ENCODE measurements at regions not wholly inside any gene's neighbourhood (a gene's known extent, or its start where the extent isn't known, plus 50 kb on each side); places are given as distances from the start of the nearest gene placed in this dataset.
"Not testable (repeated sequence)": the region's sequence is repeated elsewhere in the genome, so short reads cannot be mapped to it uniquely, and the experiment has no call there.

DNA sequence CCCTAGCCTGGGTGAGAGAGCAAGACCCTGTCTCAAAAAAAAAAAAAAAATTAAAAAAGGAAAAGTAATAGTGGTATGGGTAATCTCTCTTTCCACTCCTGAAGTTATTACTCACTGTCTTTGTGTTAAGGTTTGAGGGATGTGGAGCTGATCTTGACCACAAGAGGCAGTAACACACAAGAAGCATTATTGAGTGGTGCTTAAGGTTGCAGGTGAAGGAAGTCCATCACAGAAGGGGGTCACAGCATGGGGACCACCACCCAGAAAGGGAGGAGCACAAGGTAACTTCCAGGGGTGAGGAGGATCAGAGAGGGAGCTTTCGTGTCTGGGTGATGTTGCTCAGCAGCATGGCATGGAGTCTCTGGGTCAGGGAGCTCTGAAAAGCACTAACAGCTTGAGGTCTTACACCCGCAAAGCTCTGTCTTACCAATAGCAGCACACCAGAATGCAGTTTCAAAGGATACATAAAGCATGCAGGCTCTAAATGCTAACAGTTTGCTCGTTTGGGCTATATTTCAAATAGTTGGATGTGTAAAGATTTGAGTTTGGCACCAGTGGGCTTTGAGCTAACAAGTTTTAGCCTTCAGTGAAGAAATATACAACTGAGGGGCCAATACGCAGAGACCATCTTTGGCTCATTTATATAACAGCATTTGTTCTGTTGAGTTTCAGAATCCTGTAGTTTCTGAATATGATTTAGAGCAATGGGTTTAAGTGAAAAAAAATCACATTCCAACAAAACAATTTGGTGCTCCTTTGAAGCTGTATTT lies 100.4 kb upstream of the DNAJC1 start:
- TF ChIP-seq, protein P1, sequence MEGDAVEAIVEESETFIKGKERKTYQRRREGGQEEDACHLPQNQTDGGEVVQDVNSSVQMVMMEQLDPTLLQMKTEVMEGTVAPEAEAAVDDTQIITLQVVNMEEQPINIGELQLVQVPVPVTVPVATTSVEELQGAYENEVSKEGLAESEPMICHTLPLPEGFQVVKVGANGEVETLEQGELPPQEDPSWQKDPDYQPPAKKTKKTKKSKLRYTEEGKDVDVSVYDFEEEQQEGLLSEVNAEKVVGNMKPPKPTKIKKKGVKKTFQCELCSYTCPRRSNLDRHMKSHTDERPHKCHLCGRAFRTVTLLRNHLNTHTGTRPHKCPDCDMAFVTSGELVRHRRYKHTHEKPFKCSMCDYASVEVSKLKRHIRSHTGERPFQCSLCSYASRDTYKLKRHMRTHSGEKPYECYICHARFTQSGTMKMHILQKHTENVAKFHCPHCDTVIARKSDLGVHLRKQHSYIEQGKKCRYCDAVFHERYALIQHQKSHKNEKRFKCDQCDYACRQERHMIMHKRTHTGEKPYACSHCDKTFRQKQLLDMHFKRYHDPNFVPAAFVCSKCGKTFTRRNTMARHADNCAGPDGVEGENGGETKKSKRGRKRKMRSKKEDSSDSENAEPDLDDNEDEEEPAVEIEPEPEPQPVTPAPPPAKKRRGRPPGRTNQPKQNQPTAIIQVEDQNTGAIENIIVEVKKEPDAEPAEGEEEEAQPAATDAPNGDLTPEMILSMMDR (IDR thresholded peaks at IDR 0.05; ENCODE audit: insufficient read depth, missing control alignments) = peak; percentile 20
- FAIRE-seq = no peak
- no peak for DNase-seq (ENCODE audit: insufficient read length, low spot score)

DNA sequence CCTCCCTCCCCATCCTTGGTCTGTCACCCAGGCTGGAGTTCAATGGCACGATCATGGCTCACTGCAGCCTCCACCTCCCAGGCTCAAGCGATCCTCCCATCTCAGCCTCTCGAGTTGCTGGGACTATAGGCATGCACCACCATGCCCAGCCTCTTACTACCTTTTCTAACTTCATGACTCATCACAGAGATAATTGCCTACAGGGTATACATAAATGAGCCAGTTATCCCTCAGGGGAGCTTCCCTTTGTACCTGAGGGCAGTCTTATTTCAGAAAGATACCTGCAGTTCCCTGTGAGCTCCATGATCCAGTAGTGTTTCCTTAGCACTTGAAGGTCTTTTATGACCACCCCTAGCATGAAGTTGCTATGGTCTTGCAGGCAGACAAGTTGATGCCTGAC lies 94.2 kb upstream of the DNAJC1 start:
- no peak for FAIRE-seq
- TF ChIP-seq, protein P1 (IDR thresholded peaks at IDR 0.05; ENCODE audit: insufficient read depth, missing control alignments) = no peak
- no peak for DNase-seq (ENCODE audit: insufficient read length, low spot score)

DNA sequence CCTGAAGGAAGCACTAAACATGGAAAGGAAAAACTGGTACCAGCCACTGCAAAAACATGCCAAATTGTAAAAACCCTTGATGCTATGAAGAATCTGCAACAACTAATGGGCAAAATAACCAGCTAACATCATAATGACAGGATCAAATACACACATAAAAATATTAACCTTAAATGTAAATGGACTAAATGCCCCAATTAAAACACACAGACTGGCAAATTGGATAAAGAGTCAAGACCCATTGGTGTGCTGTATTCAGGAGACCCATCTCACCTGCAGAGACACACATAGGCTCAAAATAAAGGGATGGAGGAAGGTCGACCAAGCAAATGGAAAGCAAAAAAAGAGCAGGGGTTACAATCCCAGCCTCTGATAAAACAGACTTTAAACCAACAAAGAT lies 87.7 kb upstream of the DNAJC1 start:
- not testable (repeated sequence) for DNase-seq (ENCODE audit: insufficient read length, low spot score); FAIRE-seq

DNA sequence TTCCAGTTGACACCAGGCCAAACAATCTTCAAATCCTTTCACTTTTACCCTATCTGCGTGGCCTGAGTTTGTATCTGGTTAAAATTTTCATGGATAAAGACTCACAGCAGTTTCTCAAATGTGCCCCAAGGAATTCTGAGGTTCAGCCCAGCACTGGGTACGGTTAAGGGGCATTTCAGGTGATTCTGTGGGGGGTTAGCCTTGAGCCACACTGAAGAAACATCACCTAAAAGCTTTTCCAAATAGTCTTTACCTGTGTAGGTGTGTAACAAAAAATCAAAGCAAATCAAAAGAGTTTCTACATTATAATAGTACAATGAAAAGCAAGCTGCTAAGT lies 83.8 kb upstream of the DNAJC1 start:
- TF ChIP-seq, protein P1 (IDR thresholded peaks at IDR 0.05; ENCODE audit: insufficient read depth, missing control alignments) = no peak
- DNase-seq (ENCODE audit: insufficient read length, low spot score) = no peak
- FAIRE-seq = no peak

DNA sequence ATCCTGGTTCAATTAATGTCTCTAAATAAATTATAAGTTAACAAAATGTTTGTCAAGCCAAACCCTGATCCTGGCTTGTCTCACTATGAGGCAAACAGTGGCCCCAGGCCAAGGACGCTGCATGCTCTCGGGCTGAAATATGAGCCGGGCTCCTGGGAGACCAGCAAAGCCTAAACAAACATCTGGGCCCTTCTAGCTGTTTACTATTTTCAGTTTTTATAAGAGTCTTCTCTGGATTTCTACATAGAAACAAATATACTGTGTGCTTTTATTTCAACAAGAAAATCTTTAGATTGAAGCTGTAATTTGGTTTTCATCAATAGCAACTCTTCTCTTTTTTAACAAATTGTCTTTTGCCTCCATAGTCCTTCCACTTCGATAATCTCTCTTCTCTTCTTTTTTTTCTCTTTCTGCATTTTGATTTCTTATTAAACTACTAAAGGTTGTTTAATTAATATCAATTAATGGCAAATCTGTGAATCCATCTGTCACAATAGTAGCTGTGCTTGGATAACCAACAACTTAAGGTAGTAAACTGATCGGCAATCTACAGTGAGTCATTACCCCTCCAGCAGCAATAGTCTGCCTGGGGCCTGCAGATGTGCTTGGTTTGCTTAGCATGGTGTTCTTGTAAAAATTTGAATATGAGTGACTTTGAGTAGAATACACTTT lies 83.3 kb upstream of the DNAJC1 start:
- TF ChIP-seq, protein P1 (IDR thresholded peaks at IDR 0.05; ENCODE audit: insufficient read depth, missing control alignments) = no peak
- DNase-seq (ENCODE audit: insufficient read length, low spot score) (no peak), FAIRE-seq (no peak)

DNA sequence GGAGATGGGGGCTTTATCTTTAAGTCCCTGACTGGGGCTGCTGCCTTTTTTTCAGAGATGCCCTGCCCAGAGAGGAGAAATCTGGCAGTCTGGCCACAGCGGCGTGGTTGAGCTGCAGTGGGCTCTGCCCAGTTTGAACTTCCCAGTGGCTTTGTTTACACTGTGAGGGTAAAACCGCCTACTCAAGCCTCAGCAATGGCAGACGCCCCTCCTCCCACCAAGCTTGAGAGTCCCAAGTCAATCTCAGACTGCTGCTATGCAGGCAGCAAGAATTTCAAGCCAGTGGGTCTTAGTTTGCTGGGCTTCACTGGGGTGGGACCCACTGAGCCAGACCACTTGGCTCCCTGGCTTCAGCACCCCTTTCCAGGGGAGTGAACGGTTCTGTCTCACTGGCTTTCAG lies 76.4 kb upstream of the DNAJC1 start:
- not testable (repeated sequence) for FAIRE-seq; DNase-seq (ENCODE audit: insufficient read length, low spot score)

DNA sequence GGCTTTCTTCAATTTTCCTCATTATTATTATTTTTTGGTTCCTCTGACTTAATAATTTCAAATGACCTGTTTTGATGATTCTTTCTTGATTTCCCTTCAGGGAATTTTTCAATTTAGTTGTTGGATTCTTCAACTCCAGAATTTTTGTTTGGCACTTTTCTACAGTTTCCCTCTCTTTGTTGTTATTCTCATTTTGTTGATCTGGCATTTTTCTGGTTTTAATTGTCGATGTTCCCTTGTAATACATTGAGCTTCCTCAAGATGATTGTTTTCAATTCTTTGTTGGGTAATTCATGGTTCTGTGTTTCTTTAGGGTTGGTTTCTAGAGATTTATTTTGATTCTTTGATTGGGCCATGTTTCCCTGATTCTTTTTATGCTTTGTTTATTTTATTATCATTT lies 67.8 kb upstream of the DNAJC1 start:
- DNase-seq (ENCODE audit: insufficient read length, low spot score) (no peak), FAIRE-seq (no peak)

DNA sequence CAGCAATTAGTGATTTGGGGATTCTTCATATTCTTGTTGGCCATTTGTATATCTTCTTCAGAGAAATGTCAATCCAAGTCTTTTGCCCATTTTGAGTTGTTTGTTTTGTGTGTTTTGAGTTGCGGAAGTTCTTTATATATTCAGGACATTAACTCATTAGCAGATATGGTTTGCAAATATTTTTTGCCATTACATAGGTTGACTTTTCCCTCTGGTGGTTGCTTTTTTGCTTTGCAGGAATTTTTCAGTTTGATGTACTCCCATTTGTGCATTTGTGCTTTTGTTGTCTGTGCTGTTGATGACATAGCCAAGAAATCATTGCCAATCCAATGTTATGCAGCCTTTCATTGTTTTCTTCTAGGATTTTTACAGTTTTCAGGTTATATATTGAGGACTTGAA lies 63.6 kb upstream of the DNAJC1 start:
- FAIRE-seq (no peak), DNase-seq (ENCODE audit: insufficient read length, low spot score) (no peak)
- TF ChIP-seq, protein P1 (IDR thresholded peaks at IDR 0.05; ENCODE audit: insufficient read depth, missing control alignments) = no peak

More for the DNA sequence above, 67.8 kb upstream of the DNAJC1 start:
- TF ChIP-seq, protein P1 (IDR thresholded peaks at IDR 0.05; ENCODE audit: insufficient read depth, missing control alignments) = no peak

DNA sequence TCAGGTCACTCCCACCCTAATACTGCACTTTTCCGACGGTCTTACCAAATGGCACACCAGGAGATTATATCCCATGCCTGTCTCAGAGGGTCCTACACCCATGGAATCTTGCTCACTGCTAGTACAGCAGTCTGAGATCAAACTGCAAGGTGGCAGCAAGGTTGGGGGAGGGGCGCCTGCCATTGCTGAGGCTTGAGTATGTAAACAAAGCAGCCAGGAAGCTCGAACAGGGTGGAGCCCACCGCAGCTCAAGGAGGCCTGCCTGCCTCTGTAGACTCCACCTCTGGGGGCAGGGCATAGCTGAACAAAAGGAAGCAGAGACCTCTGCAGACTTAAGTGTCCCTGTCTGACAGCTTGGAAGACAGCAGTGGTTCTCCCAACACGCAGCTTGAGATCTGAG lies 57.5 kb upstream of the DNAJC1 start:
- DNase-seq (ENCODE audit: insufficient read length, low spot score); FAIRE-seq: not testable (repeated sequence)
